ENCODE measurements at regions not wholly inside any gene's neighbourhood (a gene's known extent, or its start where the extent isn't known, plus 50 kb on each side); places are given as distances from the start of the nearest gene placed in this dataset. TPM values are rescaled to one million over a fixed set of nuclear protein-coding genes. Genes with fewer than 3 reads are reported as not detected.

Small RNAs in the stretch of these regions (small RNA-seq; reads per million reads assigned to genes)
- not detected for gene AC096644.2 (ENCODE audit: insufficient read depth)

All from H1 (cell line).